HCT116 (cell line): ENCODE measurements at regions not wholly inside any gene's neighbourhood (a gene's known extent, or its start where the extent isn't known, plus 50 kb on each side); places are given as distances from the start of the nearest gene placed in this dataset.

Experiments
- ATAC-seq: fragments of 200-7000 bp; cut with Tn5 transposase; 2 replicates; pipeline ENCODE4 v1.9.1; 2020; ENCODE audit warnings: mild to moderate bottlenecking, moderate library complexity
- BruUV-seq: library from RNA; stranded (reverse); fragments of 400-500 nt; replicated peaks from 2 replicates; lab custom pipeline; 2021; lab: Mats Ljungman, UMichigan
- CTCF ChIA-PET: fragments of 300-600 bp; sonication (Branson Sonifier 250); formaldehyde crosslinking; loops from one replicate; lab custom pipeline; 2021; ENCODE audit warnings: antibody characterized with exemption; lab: Charles Lee
- POLR2A ChIA-PET: fragments of 300-600, 350-600 bp; sonication (Branson Sonifier 250); formaldehyde crosslinking; loops from one replicate; lab custom pipeline; 2021; ENCODE audit warnings: antibody characterized with exemption; lab: Charles Lee
- RAD21 ChIA-PET, 2 experiments: fragments of 300-600 bp; sonication (Branson Sonifier 250); formaldehyde crosslinking; loops; one replicate each; lab custom pipeline; 2023; ENCODE audit warnings: low total read pairs in 2 of 2; ENCODE audit not compliant: uncharacterized antibody in 2 of 2, unreplicated experiment in 2 of 2, low non-redundant PET in 1 of 2; lab: Charles Lee
- DNase-seq: peaks from one replicate; pipeline ENCODE4 v3.0.0-alpha.2; 2010; ENCODE audit warnings: low read depth, low spot score
- H2AFZ ChIP-seq: fragments of 200-600 bp; shearing (Covaris generic), sonication (generic); 2 replicates; pipeline ENCODE4 v1.6.1; 2017; ENCODE audit warnings: low read depth, mixed run types, mixed read lengths, antibody characterized with exemption, low read length; ENCODE audit not compliant: poor library complexity, severe bottlenecking
- H3K27ac ChIP-seq: 2 replicates; pipeline ENCODE4 v1.5.1; 2012; ENCODE audit warnings: low read depth, low read length
- H3K27me3 ChIP-seq: fragments of 200-600 bp; sonication (generic); 2 replicates; pipeline ENCODE4 v1.6.1; 2016; ENCODE audit warnings: mixed run types, low read length, mixed read lengths; ENCODE audit not compliant: insufficient read depth
- H3K36me3 ChIP-seq, 2 experiments: fragments of 200-500 bp in 1 of 2; fragments of 200-600 bp in 1 of 2; sonication (Bioruptor generic) in 1 of 2; sonication (generic) in 1 of 2; 2 replicates each; pipeline versions ENCODE4 v1.5.1 to v1.6.1; 2014 to 2016; ENCODE audit warnings: low read length in 2 of 2, inconsistent platforms in 1 of 2, mixed read lengths in 1 of 2, mixed run types in 1 of 2; ENCODE audit not compliant: insufficient read depth in 2 of 2, control insufficient read depth in 1 of 2
- H3K4me1 ChIP-seq, 2 experiments: fragments of 200-600 bp in 1 of 2; sonication (generic) in 1 of 2; 2 replicates each; pipeline versions ENCODE4 v1.5.1 to v1.6.1; 2012 to 2017; ENCODE audit warnings: low read length in 2 of 2, inconsistent platforms in 1 of 2, mild to moderate bottlenecking in 1 of 2, mixed read lengths in 1 of 2, mixed run types in 1 of 2, moderate library complexity in 1 of 2; ENCODE audit not compliant: insufficient read depth in 2 of 2, control insufficient read depth in 1 of 2
- H3K4me2 ChIP-seq: fragments of 200-600 bp; sonication (generic); 2 replicates; pipeline ENCODE4 v1.6.1; 2017; ENCODE audit warnings: mixed run types, low read length, mixed read lengths
- H3K4me3 ChIP-seq, 2 experiments: fragments of 200-600 bp in 1 of 2; sonication (generic) in 1 of 2; replicated peaks in 1 of 2; 2 replicates each; pipeline ENCODE4 v1.5.1; 2011 to 2016; ENCODE audit warnings: low read length in 2 of 2, control low read depth in 1 of 2, low read depth in 1 of 2, mild to moderate bottlenecking in 1 of 2, mixed read lengths in 1 of 2, mixed run types in 1 of 2
- H3K79me2 ChIP-seq: fragments of 200-600 bp; sonication (generic); 2 replicates; pipeline ENCODE4 v1.6.1; 2017; ENCODE audit warnings: mild to moderate bottlenecking, mixed run types, low read length, moderate library complexity, mixed read lengths; ENCODE audit not compliant: insufficient read depth
- H3K9ac ChIP-seq: fragments of 200-600 bp; sonication (generic); 2 replicates; pipeline ENCODE4 v1.6.1; 2016; ENCODE audit warnings: low read length, mixed read lengths
- H3K9me2 ChIP-seq: fragments of 200-600 bp; sonication (generic), shearing (Covaris generic); 2 replicates; pipeline ENCODE4 v1.6.1; 2017; ENCODE audit warnings: mixed run types, mild to moderate bottlenecking, moderate library complexity; ENCODE audit not compliant: insufficient read depth
- H3K9me3 ChIP-seq, 2 experiments: fragments of 200-500 bp in 1 of 2; fragments of 200-600 bp in 1 of 2; sonication (Bioruptor generic) in 1 of 2; sonication (generic) in 1 of 2; 2 replicates each; pipeline ENCODE4 v1.6.1; 2014 to 2017; ENCODE audit warnings: low read length in 2 of 2, mixed read lengths in 2 of 2, inconsistent platforms in 1 of 2, low read depth in 1 of 2, mild to moderate bottlenecking in 1 of 2, mixed run types in 1 of 2, moderate library complexity in 1 of 2; ENCODE audit not compliant: control insufficient read depth in 1 of 2, insufficient read depth in 1 of 2
- H4K20me1 ChIP-seq: fragments of 200-600 bp; sonication (generic), shearing (Covaris generic); 2 replicates; pipeline ENCODE4 v1.6.1; 2017; ENCODE audit warnings: mixed run types, mild to moderate bottlenecking, moderate library complexity; ENCODE audit not compliant: insufficient read depth
- ATF3 ChIP-seq: IDR thresholded peaks from 2 replicates; pipeline ENCODE4 v1.6.1; 2012
- CTCF ChIP-seq, 3 experiments: fragments of 200-600 bp in 1 of 3; sonication (generic) in 1 of 3; IDR thresholded peaks in 2 of 3; conservative IDR thresholded peaks in 1 of 3; 2 replicates each; pipeline ENCODE4 v1.5.1; 2012 to 2017; ENCODE audit warnings: low read depth in 2 of 3, low read length in 2 of 3, antibody characterized with exemption in 1 of 3, borderline replicate concordance in 1 of 3, control low read depth in 1 of 3, mild to moderate bottlenecking in 1 of 3, mixed read lengths in 1 of 3, mixed run types in 1 of 3, moderate library complexity in 1 of 3; ENCODE audit not compliant: insufficient read depth in 1 of 3
- EZH2phosphoT487 ChIP-seq: fragments of 200-600 bp; IDR thresholded peaks from 2 replicates; pipeline ENCODE4 v1.6.1; 2018; ENCODE audit warnings: antibody characterized with exemption, borderline replicate concordance
- POLR2AphosphoS5 ChIP-seq: IDR thresholded peaks from 2 replicates; pipeline ENCODE4 v1.6.1; 2011; ENCODE audit warnings: mild to moderate bottlenecking, low read depth, low read length, moderate library complexity
- YY1 ChIP-seq: IDR thresholded peaks from 2 replicates; pipeline ENCODE4 v1.6.1; 2011; ENCODE audit warnings: low read length, low read depth, moderate library complexity, mild to moderate bottlenecking; ENCODE audit not compliant: insufficient replicate concordance; ENCODE audit errors: extremely low read depth
- ZBTB33 ChIP-seq: IDR thresholded peaks from 2 replicates; pipeline ENCODE4 v1.6.1; 2011; ENCODE audit warnings: mild to moderate bottlenecking, low read length, moderate library complexity; ENCODE audit not compliant: insufficient replicate concordance; ENCODE audit errors: extremely low read depth
- intact Hi-C: fragments of 100-400 bp; cut with micrococcal nuclease; formaldehyde crosslinking; loops from 2 replicates; pipeline ENCODE4 v1.10.0; 2022

GRCh38 chr9:106800701-106801270 lies 62.2 kb upstream of the ZNF462 start:
- ATAC-seq (no peak), DNase-seq (no peak)
- Histone ChIP-seq H3K4me1 (no peaks in the 10 kb centered on the region), H2AFZ (no peak overlapping the region), H3K4me3 (no peak overlapping the region), H3K9ac (no peak overlapping the region), H3K9me2 (no peaks in the 10 kb centered on the region), H3K27me3 (no peaks in the 10 kb centered on the region), H3K4me2 (no peak overlapping the region), H3K27ac (no peak overlapping the region), H3K36me3 (no peaks in the 10 kb centered on the region), H3K79me2 (no peaks in the 10 kb centered on the region), H3K9me3 (no peaks in the 10 kb centered on the region), H4K20me1 (no peaks in the 10 kb centered on the region)
- no TSS peak for BruUV-seq
- POLR2A ChIA-PET, result no interaction called here
- CTCF ChIA-PET, result no interaction called here
- TF ChIP-seq CTCF (IDR thresholded peaks at IDR 0.05 in 2 of 3, conservative IDR thresholded peaks at IDR 0.05 in 1 of 3; ENCODE audit: borderline replicate concordance in 1 of 3, insufficient read depth in 1 of 3, low read depth in 2 of 3, low read length in 2 of 3), result no peak
- no peak for TF ChIP-seq ZBTB33
- TF ChIP-seq POLR2AphosphoS5, result no peak
- no peak for TF ChIP-seq EZH2phosphoT487
- TF ChIP-seq ATF3, result no peak
- no peak for TF ChIP-seq YY1
- RAD21 ChIA-PET, result no interaction called here
- intact Hi-C loops, result no loop called here
